NCI-H2107 (cell line): ENCODE measurements at regions not wholly inside any gene's neighbourhood (a gene's known extent, or its start where the extent isn't known, plus 50 kb on each side); places are given as distances from the start of the nearest gene placed in this dataset.
"Not testable (repeated sequence)": the region's sequence is repeated elsewhere in the genome, so short reads cannot be mapped to it uniquely, and the experiment has no call there.

Experiments used
- DNase-seq: peaks from one replicate; lab custom pipeline; 2025; lab: John Stamatoyannopoulos, UW

- no peak for DNase-seq
Measured at GRCh38 chr12:69131077-69131476, 108.3 kb upstream of the CPSF6 start.

- no peak for DNase-seq
Measured at GRCh38 chr12:69136931-69137613, 102.3 kb upstream of the CPSF6 start.

- no peak for DNase-seq
Measured at GRCh38 chr12:69141074-69141473, 98.3 kb upstream of the CPSF6 start.

DNA sequence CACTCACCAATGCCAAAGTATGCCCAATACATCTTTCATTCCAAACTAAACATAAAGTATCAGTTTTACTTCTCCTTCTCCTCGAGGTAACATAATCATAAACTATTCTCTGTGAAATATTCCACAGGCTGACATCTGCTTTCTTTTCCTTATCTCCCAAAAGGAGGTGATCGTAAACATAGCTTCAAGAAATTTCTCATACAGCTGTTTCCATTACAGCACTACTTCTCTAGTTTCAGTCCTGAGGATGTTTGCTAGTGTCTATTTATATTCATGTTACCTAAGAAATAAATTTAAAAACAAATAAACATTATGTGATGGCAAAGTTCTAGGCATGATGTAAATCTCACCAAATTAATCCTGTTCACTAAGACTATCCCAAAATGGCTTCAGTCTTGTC, 90.1 kb upstream of the CPSF6 start:
- no peak for DNase-seq

GRCh38 chr12:69150083-69150795, 89.1 kb upstream of the CPSF6 start:
- DNase-seq, result no peak

GRCh38 chr12:69150796-69151127, 88.6 kb upstream of the CPSF6 start:
- DNase-seq, result no peak

DNA sequence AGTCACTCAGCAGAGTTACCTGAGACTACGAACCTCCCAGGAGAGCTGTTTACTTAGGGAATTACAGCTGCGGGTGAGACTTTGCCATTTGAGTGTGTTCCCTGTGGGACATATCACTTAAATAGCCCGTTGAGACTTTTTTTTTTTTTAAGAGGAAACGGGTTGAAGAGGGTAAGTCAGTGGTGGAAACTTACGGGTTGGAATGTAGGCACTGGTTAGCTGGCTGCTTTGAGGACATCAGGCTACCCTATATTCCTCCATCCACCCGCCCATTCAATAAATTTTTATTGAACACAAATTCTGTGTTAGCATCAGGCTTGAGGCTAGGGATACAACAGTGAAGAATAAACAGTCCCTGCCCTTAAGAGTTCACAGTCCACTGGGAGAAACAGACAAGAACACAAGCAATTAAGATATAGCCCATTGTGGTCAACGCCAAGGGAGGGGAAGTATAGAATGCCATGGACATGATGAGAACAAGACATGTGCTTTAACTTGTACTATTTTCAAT, 88.1 kb upstream of the CPSF6 start:
- DNase-seq, result peak; percentile 50

DNA sequence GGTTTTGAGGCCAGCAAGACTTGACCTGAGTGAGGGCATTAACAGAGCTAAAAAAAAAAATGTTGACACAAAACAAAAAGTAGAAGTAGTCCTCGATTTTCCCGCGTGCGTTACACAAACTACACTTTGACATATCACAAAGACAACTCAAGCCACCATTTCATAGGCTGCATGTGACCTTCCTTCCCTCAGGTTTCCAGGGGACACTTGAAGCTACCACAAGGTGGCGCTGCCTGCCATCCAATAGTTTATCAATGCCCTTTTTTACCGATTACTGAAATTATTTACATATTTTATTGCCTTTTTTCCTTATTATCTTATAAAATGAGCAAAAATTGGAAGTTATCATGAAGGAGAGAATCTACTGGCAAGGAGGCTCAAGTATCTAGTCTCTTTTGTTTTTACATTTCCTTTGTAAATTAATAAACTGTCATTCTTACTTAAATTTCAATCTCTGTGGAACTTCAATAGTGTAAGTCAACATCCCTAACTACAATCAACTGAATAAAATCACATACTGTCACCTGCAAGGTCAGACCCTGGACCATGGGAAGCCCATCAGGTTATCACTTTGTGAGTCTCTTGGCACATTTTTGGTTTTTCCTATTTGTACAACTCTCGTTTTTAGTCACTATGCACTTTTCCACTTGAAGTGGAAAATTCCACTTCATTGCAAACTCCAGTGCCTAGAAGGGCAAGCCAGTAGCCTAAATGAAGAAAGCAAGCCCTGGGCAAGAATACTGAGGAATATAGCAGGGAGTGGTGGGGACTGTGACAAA, 84.6 kb upstream of the CPSF6 start:
- peak; percentile 53 for DNase-seq

GRCh38 chr12:69157023-69157655, 82.2 kb upstream of the CPSF6 start:
- peak; percentile 83 for DNase-seq

DNA sequence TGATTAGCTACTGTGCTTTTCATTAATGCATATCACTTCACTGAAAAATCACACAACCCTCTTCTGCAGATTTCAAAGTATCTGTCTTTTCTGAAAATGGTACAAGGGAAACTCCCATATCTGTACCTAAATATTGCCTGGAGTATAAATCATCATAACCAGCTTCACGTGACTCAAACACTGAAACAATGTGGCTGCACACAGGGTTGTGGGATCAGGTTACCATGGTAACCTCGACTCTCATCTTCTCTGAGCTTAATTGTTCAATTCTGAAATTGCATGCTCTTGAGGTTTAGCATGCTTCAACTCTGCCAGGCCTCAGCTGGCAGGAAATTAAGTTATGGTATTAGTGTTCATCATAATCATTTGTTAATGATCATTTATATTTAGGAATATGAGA, 77.5 kb upstream of the CPSF6 start:
- peak; percentile 4 for DNase-seq

GRCh38 chr12:69163681-69164362, 75.5 kb upstream of the CPSF6 start:
- no peak for DNase-seq

GRCh38 chr12:69167648-69168165, 71.7 kb upstream of the CPSF6 start:
- DNase-seq, result no peak

GRCh38 chr12:69168363-69168762, 71.0 kb upstream of the CPSF6 start:
- DNase-seq, result no peak

GRCh38 chr12:69168828-69169227, 70.5 kb upstream of the CPSF6 start:
- DNase-seq, result no peak

DNA sequence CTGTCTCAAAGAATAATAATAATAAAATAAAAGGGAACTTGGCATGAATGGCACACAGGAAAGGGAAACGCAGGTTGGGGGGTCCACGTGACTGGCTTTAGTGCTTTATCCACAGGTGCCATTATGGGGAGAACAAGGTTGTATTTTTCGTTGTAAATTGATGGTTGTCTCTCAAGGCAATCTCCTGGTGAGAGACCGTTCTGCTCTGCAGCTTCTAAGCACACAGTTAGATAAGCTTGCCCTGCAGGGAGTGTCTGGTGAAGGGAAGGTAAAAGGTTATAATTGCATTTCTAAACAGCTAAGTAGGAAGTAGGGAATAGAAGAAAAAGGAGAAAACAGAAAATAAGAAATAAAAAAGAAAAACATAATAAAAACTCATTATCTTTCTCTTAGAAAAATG, 69.1 kb upstream of the CPSF6 start:
- DNase-seq, result no peak

- DNase-seq, result no peak
Measured at GRCh38 chr12:69171881-69172280, 67.5 kb upstream of the CPSF6 start.

- DNase-seq, result no peak
Measured at GRCh38 chr12:69172491-69172890, 66.9 kb upstream of the CPSF6 start.

DNA sequence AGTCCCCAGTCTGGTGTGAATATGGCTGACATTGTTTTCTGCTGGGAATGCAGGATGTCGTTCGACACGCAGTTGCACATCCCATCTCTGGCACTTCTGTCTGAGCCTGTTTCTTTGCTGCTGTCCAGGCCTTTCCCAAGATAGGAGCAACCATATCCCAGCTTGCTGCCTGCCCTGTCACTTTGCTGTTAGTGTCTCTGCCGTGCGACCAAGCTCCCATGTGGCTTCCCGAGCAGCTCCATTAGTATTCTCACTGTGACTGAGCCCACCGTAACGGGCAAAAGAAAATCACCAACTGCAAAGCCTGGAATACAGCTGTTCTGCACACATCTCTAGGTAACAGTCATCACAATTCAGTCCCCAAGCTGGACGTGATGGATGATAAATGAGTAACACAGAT, 66.0 kb upstream of the CPSF6 start:
- DNase-seq, result no peak

- DNase-seq, result no peak
Measured at GRCh38 chr12:69179786-69180185, 59.6 kb upstream of the CPSF6 start.

DNA sequence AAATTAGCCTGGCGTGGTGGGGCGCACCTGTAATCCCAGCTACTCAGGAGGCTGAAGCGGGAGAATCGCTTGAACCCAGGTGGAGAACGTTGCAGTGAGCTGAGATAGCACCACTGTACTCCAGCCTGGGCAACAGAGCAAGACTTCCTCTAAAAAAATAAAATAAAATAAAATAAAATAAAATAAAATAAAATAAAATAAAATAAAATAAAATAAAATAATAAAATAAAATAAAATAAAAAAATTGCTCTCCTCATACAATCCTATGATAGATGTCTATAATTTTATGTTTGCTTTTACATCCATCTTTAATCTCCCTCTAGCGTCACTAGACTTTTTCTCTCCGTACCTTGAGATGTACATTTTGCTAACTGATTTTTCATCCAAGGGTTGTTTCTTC, 51.8 kb upstream of the CPSF6 start:
- DNase-seq, result not testable (repeated sequence)

GRCh38 chr12:69189378-69189978, 49.9 kb upstream of the CPSF6 start:
- DNase-seq, result no peak
